H54 (cell line): ENCODE measurements at regions not wholly inside any gene's neighbourhood (a gene's known extent, or its start where the extent isn't known, plus 50 kb on each side); places are given as distances from the start of the nearest gene placed in this dataset.

Experiments used
- DNase-seq: peaks from one replicate; pipeline ENCODE4 v3.0.0; 2011; ENCODE audit warnings: low spot score, mixed read lengths; ENCODE audit not compliant: insufficient read length
- FAIRE-seq: peaks from 3 replicates; lab custom pipeline; 2011; peaks lifted over from hg19 to GRCh38; lab: Jason Lieb, UNC
- POLR2A ChIP-seq: IDR thresholded peaks from 2 replicates; pipeline ENCODE4 v1.6.1; 2011; ENCODE audit warnings: low read depth, mild to moderate bottlenecking, low read length

DNA sequence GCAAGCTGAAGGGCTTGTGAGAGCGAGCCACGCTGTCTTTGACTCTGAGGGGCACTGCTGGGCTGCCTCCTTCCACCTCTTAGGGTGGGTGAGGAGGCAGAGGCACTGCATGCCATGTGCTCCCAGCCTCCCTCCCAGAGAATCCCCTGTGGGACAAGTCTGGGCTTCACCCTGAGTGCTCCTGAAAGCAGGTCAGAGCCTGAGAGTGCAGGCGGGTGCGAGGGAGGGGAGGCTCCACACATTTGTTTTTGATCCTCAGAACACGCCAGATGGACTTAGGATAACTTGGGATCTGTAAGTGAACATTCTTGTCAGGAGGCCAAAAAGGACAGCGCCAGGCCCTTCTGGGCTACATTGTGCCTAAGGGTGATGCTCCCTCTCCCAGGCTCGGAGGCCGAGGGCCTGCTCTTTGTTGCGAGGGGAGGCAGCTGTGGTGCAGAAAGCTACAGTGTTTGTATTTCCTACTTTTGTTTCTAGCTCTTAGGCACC is 155.4 kb downstream of the TMX1 start:
- TF ChIP-seq POLR2A = no peak
- DNase-seq (peak; percentile 23), FAIRE-seq (peak; percentile 91)

DNA sequence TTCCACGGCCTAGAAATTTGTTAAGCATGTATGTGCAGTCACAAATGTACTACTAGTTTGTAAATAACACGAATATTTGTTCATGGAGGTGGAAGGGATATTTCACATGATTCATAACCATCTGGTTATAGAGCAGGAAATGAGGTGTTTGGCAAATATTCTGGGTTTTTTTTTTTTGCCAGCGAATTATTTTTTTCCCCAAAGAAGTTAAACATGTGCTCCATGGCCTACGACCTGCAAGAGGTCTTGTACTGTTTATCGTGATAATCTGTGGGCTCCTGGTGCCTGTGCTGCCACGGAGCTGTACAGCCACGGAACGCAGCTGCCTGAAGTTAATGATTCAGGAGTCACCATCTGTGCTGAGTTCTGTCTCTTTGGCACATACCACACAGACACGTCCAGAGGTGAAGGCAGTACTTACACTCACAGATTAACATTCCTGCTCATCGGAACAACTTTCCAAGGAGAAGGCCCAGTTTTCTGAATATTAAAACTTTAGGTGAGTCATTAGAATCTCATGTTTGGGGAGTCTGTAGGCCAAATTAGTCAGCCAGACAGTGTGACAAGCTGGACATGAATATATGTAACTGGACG is 156.3 kb downstream of the TMX1 start:
- peak; percentile 87 for FAIRE-seq
- TF ChIP-seq POLR2A = no peak
- no peak for DNase-seq

DNA sequence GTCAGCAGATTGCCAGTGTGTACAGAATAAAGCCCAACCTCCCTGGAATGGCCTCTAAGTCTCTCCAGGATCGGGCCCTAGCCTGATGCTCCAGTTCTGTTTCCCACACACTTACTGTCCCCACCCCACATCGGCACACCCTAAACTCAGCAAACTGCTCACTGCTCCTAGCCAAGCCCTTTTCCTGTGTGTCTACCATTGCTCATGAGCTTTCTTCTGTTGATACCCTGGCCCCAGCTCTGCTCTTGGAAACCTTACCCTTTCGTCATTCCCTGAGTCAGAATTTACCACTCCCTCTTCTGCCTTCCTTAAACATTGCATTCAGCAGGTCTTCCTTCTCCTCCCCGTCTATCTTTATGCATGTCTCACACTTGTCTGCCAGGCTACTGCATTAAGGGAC is 158.9 kb downstream of the TMX1 start:
- FAIRE-seq = peak; percentile 98
- no peak for TF ChIP-seq POLR2A
- peak; percentile 12 for DNase-seq

DNA sequence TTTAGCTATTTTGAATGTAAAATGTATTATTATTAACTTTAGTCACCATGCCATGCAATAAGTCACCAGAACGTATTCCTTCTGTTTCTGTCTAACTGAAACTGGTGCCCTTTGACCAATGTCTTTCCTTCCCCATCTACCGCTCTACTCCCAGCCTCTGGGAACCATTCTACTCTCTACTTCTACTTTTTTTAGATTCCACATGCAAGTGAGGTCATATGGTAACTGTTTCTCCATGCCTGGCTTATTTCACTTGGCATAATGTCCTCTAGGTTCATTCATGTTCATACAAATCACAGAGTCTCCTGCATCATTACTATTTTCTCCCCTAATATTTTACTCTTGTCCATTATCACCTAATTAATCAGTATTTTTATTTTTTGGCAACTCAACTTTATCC is 160.1 kb downstream of the TMX1 start:
- FAIRE-seq (no peak), DNase-seq (no peak)
- TF ChIP-seq POLR2A = no peak

DNA sequence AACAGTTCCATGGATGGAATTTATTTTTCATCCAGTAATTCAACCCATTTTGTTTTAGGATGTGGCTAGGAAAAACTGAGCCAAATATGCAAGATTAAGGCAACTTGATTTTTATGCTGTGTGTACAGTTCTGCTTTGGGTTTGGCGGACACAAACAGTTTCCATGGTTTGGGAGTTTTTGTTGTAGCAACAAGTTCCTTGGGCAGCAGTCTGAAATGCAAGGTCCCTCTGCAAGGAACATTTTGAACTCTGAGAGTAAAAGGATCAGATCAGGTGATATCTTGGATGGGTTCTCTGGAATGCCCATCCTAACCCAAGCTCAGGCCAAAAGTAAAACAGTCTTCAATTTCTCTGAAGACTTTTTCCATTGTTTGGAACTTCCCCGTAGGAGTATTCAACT is 161.2 kb downstream of the TMX1 start:
- TF ChIP-seq POLR2A = no peak
- FAIRE-seq = no peak
- DNase-seq = no peak

DNA sequence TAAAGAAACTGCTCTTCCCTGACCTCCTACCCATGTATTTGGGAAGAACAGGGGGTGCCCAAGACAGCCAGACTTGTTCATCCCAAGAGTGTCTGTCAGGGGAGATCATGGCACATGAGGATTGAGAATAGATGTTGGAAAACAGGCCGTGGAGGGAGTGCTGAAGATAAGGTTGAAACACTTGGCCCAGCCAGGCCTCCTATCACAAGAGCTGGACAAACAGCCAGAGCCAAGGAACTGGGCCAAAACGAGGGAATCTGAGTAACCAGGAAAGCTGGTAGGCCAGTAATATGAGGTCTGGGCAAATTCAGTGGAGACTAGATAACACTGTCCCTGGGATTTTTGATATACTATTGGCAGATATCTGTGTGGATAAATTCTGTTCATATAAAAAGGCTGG is 161.7 kb downstream of the TMX1 start:
- DNase-seq = no peak
- FAIRE-seq = no peak
- no peak for TF ChIP-seq POLR2A

DNA sequence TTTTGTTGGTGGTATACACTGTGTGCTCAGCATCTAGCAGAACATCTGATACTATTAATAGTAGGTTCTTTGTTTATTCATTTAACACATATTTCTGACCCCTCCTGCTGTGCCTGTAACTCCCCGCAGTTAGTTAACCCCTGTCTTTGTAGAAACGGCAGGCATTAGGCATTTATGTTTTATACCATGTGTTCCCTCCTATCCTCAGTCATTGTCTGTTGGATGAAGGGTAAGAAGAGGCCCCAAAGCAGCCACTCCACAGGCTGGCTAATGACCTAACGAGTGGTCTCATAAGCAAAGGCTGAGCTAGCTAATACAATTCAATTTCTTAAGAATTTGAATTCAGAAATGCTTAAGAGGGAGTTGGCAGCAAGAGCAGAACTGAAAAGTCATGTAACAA is 170.8 kb downstream of the TMX1 start:
- DNase-seq (no peak), FAIRE-seq (no peak)
- no peak for TF ChIP-seq POLR2A

DNA sequence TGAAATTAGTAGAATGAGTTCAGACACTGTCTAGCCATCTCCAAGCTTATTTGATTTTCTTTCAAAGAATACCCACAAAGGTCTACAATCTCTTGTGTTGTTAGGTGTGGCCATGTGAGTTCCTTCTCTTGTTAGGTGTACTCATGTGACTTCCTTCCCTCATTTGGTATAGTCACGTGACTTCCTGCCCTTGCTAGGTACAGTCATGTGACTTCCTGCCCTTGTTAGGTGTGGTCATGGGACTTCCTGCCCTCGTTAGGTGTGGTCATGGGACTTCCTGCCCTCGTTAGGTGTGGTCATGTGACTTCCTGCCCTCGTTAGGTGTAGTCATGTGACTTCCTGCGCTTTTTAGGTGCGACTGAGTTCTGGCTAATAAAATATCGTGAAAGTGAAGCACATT is 179.6 kb downstream of the TMX1 start:
- DNase-seq (no peak), FAIRE-seq (no peak)
- no peak for TF ChIP-seq POLR2A

DNA sequence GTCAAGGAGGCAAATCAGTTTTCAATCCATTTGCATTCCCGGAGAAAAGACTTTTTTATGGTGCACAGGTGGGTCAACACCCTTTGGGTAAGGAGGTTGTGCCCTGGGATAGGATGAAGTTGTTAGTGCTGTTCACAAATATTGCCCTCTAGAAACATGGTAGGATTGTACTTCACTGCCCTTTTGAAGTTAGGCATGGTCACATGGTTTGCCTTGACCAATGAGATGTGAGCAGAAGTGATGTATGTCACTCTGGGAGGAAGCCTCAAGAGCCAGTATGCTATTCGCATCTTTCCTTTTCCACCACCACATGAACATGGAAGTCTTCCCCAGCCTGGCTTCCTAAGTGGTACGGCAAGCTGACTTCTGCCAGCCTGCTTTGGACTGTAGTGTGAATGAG is 182.7 kb downstream of the TMX1 start:
- FAIRE-seq = no peak
- no peak for TF ChIP-seq POLR2A
- no peak for DNase-seq

DNA sequence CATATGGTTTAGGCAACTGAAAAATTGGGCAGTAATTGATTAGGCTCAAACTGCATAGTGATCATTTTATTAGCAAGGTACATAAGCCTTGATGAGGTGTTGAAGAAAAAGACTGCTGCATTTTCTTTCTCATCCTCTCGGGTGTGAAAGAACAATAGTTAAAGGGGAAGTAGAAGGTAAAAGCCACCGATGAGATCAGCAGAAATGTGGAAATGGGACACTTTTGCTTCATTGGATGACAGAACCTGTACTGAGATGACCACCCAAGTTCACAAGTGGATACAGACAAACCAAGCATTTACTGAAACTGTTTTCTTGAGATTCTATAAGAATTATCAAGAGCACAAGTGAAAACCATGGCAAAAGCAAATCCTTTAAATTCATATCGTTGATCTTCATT is 184.0 kb downstream of the TMX1 start:
- TF ChIP-seq POLR2A = no peak
- DNase-seq = no peak
- no peak for FAIRE-seq

DNA sequence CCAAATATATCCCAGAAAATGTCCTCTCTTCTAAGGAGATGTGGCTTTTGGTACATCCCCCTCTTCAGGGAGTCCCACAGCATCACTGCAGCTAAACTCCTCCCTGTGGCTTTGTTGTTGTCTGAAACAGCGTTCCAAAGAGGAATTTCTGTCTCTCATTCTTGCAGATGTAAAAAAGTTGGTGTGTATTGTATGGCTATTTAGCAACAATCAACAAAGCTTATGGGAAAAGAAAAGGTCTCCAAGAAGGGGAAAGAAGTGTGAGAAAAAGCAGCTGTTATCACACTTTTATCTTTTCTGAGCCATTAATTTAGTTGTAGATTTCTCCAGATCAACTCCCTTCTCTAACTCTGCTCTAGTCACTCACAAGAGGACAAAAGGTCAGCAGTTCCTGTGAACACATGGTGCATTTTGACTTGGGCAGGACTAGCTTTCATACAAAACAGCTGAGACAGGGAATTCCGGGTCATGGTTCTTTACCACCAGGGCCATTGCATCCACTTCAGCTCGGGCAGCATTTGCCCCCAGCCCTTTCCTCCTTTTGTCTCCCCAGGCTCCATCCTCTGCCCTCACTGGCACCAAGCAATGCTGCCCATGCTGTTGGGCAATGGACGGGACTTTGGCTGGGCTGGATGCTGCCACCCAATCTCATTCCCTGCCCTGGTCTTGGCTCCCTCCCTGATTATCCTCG is 184.7 kb downstream of the TMX1 start:
- no peak for TF ChIP-seq POLR2A
- FAIRE-seq (no peak), DNase-seq (no peak)

DNA sequence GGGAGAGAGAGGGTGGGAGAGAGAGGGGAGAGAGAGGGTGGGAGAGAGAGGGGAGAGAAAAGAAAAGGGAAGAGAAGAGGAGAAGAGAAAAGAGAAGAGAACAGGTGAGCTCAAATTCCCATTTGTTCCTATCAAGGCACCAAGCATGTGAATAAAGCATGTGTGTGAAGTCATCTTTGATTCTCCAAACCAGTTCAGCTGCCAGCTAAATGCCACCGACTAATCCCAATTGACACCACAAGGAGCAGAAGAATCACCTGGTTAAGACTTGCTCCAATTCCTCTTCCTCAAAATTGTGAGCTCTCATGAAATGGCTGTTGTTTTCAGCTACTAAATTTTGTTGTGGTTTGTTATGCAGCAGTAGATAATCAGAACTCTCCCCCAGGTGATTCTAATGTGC is 188.9 kb downstream of the TMX1 start:
- TF ChIP-seq POLR2A = no peak
- DNase-seq (no peak), FAIRE-seq (peak; percentile 15)

DNA sequence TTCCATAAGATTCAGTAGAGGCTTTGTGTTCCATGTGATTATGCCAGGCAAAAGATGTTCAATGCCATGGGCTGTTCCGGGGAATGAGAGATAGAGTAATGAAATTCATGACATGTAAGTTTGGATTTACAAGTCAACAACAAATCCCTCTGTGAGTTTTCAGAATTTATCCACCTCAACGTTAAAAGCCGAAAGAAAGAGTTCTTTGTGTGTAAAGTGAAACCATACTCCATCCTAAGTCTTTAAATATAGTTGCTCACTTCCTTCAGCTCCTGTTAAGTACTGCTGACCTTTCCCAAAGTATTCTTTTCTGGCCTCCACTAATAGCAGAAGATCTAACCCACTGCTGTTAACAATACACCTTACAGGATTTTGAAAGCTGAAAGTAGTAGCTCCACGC is 190.0 kb downstream of the TMX1 start:
- FAIRE-seq (no peak), DNase-seq (no peak)
- TF ChIP-seq POLR2A = no peak

DNA sequence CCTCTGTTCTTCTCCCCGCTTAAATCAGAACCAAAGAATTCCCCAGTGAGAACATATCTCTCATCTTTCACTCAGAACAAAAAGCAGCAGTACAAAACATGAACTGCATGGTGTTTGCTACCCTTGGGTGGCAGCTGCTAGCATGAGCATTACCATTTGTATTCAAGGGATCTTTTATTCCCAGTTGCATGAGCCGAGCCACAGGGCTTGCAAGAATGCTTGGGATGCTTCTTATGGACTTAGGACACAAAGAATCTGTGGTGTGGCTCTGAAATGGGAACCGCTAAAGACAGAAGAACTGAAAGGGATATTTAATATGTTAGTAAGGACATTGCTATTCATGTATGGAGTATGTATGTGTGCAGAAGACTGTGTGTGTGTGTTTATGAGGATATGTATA is 190.6 kb downstream of the TMX1 start:
- DNase-seq = no peak

More for the DNA sequence above, 190.6 kb downstream of the TMX1 start:
- TF ChIP-seq POLR2A = no peak
- FAIRE-seq = no peak
